Ureter (tissue), 1 donor: ENCODE measurements at regions not wholly inside any gene's neighbourhood (a gene's known extent, or its start where the extent isn't known, plus 50 kb on each side); places are given as distances from the start of the nearest gene placed in this dataset.
"Not testable (repeated sequence)": the region's sequence is repeated elsewhere in the genome, so short reads cannot be mapped to it uniquely, and the experiment has no call there.

Experiments
- DNase-seq: peaks from one replicate; pipeline ENCODE4 v3.0.0-alpha.2; 2020; ENCODE audit warnings: low spot score
- donor health status: DM: yes; HTN: yes; CAD: no.

GRCh38 chr15:53923741-53924140, 54.5 kb upstream of the UNC13C start:
- not testable (repeated sequence) for DNase-seq

DNA sequence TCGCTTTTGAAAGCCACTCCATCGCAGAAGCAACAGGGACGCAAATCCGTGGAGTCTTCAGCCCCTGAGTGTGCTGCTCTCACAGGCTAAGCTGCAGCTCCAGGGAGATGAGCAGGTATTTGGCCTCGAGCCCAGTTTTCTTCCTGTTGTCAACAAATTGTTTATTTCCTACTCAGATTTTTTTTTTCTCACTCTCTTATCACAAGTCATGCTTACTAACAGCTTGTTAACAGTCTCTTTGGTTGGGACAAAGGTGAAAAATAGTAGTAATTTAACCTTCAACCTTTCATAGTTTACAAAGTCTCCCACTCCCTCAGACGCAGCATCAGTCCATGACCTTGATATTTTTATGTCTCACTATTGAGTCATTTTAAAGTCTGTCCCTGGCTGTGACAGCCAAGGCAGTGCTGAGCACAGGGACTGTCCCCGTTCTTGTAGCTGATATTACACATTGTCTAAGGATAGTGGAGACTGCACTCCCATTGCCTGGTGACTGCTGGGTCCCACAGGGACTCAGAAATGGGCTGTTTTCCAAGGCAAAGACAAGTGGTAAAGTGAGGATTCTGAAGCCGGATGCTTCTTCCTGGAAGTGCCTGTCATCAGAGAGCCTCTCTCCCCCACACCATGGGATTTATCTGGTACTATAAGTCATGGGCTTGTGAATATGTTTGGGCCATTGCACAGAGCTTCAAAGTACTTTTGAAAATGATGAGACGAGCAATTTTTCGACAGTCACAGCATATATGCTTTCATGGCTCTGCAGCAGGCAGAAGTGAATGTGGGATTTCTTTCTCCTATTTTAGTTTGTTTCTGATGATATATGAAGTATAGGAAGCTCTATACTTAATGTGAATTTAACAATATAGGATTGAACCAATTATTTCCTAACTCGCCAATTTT, 59.8 kb upstream of the UNC13C start:
- DNase-seq = no peak

DNA sequence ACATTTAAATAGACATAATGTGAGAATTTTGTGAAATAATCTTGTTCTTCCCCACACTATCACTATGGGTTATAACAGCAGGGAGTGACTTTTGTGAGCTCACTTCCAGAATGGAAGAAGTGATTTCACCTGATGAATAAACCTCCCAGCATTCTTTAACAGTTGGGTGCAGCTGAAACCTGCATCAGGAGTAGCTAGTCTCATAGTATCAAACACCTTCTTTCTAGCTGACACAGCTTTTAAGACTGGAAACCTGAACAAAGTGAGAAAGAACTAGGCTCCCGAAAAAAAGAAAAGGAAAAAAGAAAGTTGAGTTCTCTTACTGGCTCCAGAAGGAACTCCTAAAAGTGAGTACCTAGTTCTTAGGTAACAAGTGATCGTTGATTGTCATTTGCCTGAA, 61.1 kb upstream of the UNC13C start:
- no peak for DNase-seq

GRCh38 chr15:53911431-53911830, 66.8 kb upstream of the UNC13C start:
- no peak for DNase-seq

GRCh38 chr15:53910852-53911251, 67.4 kb upstream of the UNC13C start:
- no peak for DNase-seq

GRCh38 chr15:53910236-53910849, 67.9 kb upstream of the UNC13C start:
- DNase-seq = no peak

DNA sequence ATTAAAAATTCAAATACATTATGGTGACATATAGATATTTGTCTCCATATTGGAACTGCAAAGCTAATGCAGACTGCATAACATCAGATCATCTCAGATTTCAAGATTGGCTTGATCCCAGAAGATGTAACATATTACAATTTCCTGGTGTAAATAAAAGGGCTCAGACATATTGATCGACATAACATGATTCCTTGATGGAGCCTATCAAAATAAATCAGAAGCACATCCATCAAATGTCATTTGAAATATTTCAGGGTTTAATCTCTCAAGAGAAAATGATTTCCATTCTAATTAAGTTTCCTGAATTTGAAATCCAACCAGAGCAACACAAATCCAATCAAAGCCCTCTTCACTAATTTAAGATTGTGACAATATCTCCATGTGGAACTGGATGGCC, 75.1 kb upstream of the UNC13C start:
- no peak for DNase-seq

DNA sequence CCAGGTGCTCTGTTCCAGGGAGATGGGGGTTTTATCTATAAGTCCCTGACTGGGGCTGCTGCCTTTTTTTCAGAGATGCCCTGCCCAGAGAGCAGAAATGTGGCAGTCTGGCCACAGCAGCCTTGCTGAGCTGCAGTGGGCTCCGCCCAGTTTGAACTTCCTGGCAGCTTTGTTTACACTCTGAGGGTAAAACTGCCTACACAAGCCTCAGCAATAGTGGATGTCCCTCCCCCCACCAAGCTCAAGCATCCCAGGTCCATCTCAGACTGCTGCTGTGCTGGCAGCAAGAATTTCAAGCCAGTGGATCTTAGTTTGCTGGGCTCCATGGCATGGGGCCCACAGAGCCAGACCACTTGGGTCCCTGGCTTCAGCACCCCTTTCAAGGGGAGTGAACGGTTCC, 84.8 kb upstream of the UNC13C start:
- peak; percentile 50 for DNase-seq

DNA sequence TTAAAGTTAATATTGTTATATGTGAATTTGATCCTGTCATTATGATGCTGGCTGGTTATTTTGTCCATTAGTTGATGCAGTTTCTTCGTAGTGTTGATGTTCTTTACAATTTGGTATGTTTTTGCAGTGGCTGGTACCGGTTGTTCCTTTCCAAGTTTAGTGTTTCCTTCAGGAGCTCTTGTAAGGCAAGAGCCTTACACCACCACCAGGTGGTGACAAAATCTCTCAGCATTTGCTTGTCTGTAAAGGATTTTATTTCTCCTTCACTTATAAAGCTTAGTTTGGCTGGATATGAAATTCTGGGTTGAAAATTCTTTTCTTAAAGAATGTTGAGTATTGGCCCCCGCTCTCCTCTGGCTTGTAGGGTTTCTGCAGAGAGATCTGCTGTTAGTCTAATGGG, 86.4 kb upstream of the UNC13C start:
- DNase-seq = not testable (repeated sequence)

DNA sequence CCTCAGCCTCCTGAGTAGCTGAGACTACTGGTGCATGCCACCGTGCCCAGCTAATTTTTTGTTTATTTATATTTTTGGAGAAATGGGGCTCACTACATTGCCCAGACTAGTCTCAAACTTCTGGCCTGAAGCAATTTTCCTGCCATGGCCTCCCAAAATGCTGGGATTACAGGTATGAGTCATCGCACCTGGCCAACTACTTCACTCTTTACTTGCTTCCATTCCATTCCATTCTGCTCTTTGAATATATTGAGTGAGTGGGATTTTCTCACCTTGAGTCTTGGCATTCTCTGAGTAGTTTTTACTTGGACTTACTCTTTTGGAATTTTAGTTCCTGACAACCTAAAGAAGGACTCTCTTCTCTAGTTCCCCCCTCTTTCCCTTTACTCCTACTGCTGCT, 93.8 kb upstream of the UNC13C start:
- no peak for DNase-seq

DNA sequence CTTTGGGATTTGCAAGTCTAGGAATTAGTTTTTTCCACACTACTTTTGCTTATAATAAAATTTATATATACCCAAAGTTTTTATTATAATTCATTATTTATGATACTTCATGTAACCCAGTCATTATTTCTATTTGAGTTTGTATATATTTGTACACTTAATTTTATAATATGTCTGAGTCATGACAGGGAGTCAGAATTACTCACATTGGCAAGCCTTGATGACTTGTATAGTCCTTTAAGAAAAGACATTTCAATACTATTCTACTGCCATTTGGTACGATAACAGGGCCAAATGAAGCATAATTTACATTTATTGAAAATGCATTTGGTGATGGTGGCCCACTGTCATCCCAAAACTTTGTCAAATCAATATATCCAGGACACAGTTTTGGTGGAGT, 95.9 kb upstream of the UNC13C start:
- DNase-seq = no peak

GRCh38 chr15:53880357-53880756, 97.9 kb upstream of the UNC13C start:
- DNase-seq = no peak

- no peak for DNase-seq
These were observed 102.5 kb upstream of the UNC13C start for GRCh38 chr15:53875711-53876110.

DNA sequence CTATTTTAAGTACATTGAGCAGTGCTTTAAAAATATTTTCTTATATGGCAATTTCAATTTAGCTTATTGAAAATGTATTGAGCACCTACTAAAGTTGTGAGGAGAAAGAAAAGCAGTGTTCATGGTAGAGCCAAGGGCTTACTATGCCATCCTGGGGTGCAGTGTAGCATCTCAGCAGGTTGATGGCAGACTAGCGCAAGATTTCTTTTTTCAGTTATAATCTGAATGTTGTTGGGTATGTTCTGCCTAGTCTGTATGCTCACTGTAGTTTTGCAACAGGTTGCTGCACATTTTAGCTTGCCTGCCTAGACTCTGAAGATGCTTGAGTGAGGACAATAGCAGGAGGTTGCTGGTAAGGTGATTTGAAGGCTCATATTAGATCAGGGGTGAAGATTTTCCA, 103.1 kb upstream of the UNC13C start:
- DNase-seq = no peak

GRCh38 chr15:53872410-53872809, 105.8 kb upstream of the UNC13C start:
- DNase-seq = no peak

DNA sequence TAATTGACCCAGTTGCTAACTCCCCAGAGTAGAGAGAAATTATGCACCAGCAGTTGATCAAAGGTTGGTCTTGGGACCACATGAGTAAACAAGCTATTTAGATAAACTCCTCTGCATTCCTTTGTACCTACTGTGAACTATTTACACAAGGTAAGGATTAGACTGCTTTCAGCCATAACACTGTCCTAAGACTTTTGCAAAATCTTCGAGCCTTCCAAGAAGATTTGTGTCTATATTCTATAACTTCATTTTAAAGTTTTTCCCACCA, 108.5 kb upstream of the UNC13C start:
- DNase-seq = no peak

- DNase-seq = no peak
These were observed 109.0 kb upstream of the UNC13C start for GRCh38 chr15:53869044-53869805.

DNA sequence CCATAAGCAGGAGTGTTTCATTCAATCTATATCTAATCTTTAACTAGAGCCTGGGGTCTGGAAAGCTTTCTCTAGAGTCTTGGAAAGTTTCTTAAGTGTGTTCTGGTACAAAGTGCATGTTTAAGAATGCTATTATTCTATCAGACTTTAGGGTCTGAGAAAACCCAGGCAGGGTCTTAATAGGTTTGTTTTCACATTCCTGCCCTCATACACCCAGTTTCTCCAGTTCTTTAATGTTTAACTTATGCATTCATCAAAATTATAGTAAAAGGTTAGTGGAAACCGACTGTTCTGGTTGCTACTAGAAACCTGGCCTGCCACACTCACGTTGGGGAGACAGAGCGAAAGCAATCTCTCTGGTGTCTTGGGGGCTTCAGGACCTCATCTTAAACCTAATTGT, 102.9 kb upstream of the WDR72 start:
- no peak for DNase-seq

- DNase-seq = no peak
These were observed 102.3 kb upstream of the WDR72 start for GRCh38 chr15:53861792-53862191.

DNA sequence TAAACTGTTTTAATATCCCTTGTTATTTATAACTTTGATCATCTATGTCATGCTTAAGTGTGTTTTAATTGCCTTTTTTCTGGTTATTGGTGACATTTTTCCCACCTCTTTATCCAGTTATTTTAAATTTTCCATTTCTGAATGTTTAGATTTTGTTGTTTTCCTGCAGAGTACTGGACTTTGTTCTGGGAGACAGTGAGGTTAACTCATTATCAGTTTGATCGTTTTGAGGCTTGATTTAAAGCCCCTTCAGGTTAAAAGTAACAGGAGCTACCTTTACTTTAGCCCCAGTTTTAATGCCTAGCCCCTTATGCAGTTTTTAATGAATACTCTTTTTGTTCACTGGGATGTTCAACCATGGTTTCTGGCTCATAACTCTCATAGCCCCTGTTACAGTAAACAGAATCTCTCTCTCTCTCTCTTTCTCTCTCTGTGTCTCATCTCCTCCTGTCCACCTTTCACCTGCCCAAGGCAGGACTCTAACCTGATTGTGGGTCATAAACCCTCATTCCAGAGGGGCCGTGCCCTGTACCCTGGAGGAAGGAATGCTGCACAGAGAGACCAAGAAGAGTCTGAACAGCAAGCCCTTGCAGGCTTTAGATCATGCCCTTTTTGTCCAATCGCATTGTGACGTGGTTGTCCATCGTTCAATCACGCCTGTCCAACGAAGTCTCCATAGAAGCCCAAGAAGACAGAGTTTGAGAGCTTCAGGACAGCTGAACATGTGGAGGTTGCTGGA, 91.8 kb upstream of the WDR72 start:
- DNase-seq = no peak

GRCh38 chr15:53847745-53848144, 88.3 kb upstream of the WDR72 start:
- no peak for DNase-seq

- DNase-seq = no peak
These were observed 85.2 kb upstream of the WDR72 start for GRCh38 chr15:53844634-53845033.
